ENCODE measurements at regions not wholly inside any gene's neighbourhood (a gene's known extent, or its start where the extent isn't known, plus 50 kb on each side); places are given as distances from the start of the nearest gene placed in this dataset.

GRCh38 chr6:170212956-170213636, 77.8 kb downstream of the DLL1 start:
- H3K9me3 ChIP-seq (ENCODE audit: control insufficient read depth in 5 of 5, low read length in 5 of 5) = no peaks in the 10 kb centered on the region
- peaks cover 12 to 27% (median 19%) of the 10 kb centered on the region in 5 donors for H3K27me3 ChIP-seq (ENCODE audit: control insufficient read depth in 5 of 5, insufficient read depth in 4 of 5, low read length in 5 of 5)
- no peaks in the 10 kb centered on the region for H3K4me1 ChIP-seq (ENCODE audit: control insufficient read depth in 5 of 5, insufficient read depth in 5 of 5, low read length in 5 of 5)
- no peak overlapping the region for H3K9ac ChIP-seq (ENCODE audit: low read length in 5 of 5)
- H3K27ac ChIP-seq (ENCODE audit: low read depth, low read length) = no peak overlapping the region
- no peak overlapping the region for H3K4me3 ChIP-seq (ENCODE audit: low read depth in 1 of 5, low read length in 5 of 5)
- H3K36me3 ChIP-seq (ENCODE audit: control insufficient read depth in 5 of 5, insufficient read depth in 5 of 5, low read length in 5 of 5) = no peaks in the 10 kb centered on the region

- Histone ChIP-seq H3K4me1 (ENCODE audit: control insufficient read depth in 5 of 5, insufficient read depth in 5 of 5, low read length in 5 of 5) (no peaks in the 10 kb centered on the region), H3K27ac (ENCODE audit: low read depth, low read length) (no peak overlapping the region), H3K27me3 (ENCODE audit: control insufficient read depth in 5 of 5, insufficient read depth in 4 of 5, low read length in 5 of 5) (peaks cover 12 to 28% (median 20%) of the 10 kb centered on the region in 5 donors), H3K36me3 (ENCODE audit: control insufficient read depth in 5 of 5, insufficient read depth in 5 of 5, low read length in 5 of 5) (no peaks in the 10 kb centered on the region), H3K9me3 (ENCODE audit: control insufficient read depth in 5 of 5, low read length in 5 of 5) (no peaks in the 10 kb centered on the region), H3K4me3 (ENCODE audit: low read depth in 1 of 5, low read length in 5 of 5) (no peak overlapping the region), H3K9ac (ENCODE audit: low read length in 5 of 5) (no peak overlapping the region)
Measured at GRCh38 chr6:170212051-170212756, 78.7 kb downstream of the DLL1 start.

GRCh38 chr6:170211404-170212025, 79.4 kb downstream of the DLL1 start:
- Histone ChIP-seq H3K36me3 (ENCODE audit: control insufficient read depth in 5 of 5, insufficient read depth in 5 of 5, low read length in 5 of 5) (no peaks in the 10 kb centered on the region), H3K4me1 (ENCODE audit: control insufficient read depth in 5 of 5, insufficient read depth in 5 of 5, low read length in 5 of 5) (no peaks in the 10 kb centered on the region), H3K27ac (ENCODE audit: low read depth, low read length) (no peak overlapping the region), H3K9ac (ENCODE audit: low read length in 5 of 5) (no peak overlapping the region), H3K4me3 (ENCODE audit: low read depth in 1 of 5, low read length in 5 of 5) (no peak overlapping the region), H3K9me3 (ENCODE audit: control insufficient read depth in 5 of 5, low read length in 5 of 5) (no peaks in the 10 kb centered on the region), H3K27me3 (ENCODE audit: control insufficient read depth in 5 of 5, insufficient read depth in 4 of 5, low read length in 5 of 5) (peaks cover 12 to 31% (median 20%) of the 10 kb centered on the region in 5 donors)

GRCh38 chr6:170210651-170211403, 80.1 kb downstream of the DLL1 start:
- Histone ChIP-seq H3K27ac (ENCODE audit: low read depth, low read length) (no peak overlapping the region), H3K4me1 (ENCODE audit: control insufficient read depth in 5 of 5, insufficient read depth in 5 of 5, low read length in 5 of 5) (peaks cover 0 to 1% (median 0%) of the 10 kb centered on the region in 5 donors), H3K9ac (ENCODE audit: low read length in 5 of 5) (no peak overlapping the region), H3K4me3 (ENCODE audit: low read depth in 1 of 5, low read length in 5 of 5) (no peak overlapping the region), H3K36me3 (ENCODE audit: control insufficient read depth in 5 of 5, insufficient read depth in 5 of 5, low read length in 5 of 5) (no peaks in the 10 kb centered on the region), H3K9me3 (ENCODE audit: control insufficient read depth in 5 of 5, low read length in 5 of 5) (no peaks in the 10 kb centered on the region), H3K27me3 (ENCODE audit: control insufficient read depth in 5 of 5, insufficient read depth in 4 of 5, low read length in 5 of 5) (peaks cover 12 to 31% (median 20%) of the 10 kb centered on the region in 5 donors)

GRCh38 chr6:170210026-170210390, 80.9 kb downstream of the DLL1 start:
- Histone ChIP-seq H3K4me1 (ENCODE audit: control insufficient read depth in 5 of 5, insufficient read depth in 5 of 5, low read length in 5 of 5) (peaks cover 0 to 1% (median 0%) of the 10 kb centered on the region in 5 donors), H3K36me3 (ENCODE audit: control insufficient read depth in 5 of 5, insufficient read depth in 5 of 5, low read length in 5 of 5) (no peaks in the 10 kb centered on the region), H3K4me3 (ENCODE audit: low read depth in 1 of 5, low read length in 5 of 5) (no peak overlapping the region), H3K9ac (ENCODE audit: low read length in 5 of 5) (no peak overlapping the region), H3K9me3 (ENCODE audit: control insufficient read depth in 5 of 5, low read length in 5 of 5) (peaks cover 0 to under 1% (median 0%) of the 10 kb centered on the region in 5 donors), H3K27me3 (ENCODE audit: control insufficient read depth in 5 of 5, insufficient read depth in 4 of 5, low read length in 5 of 5) (peaks cover 12 to 31% (median 20%) of the 10 kb centered on the region in 5 donors), H3K27ac (ENCODE audit: low read depth, low read length) (no peak overlapping the region)

- Histone ChIP-seq H3K9ac (ENCODE audit: low read length in 5 of 5) (no peak overlapping the region), H3K27me3 (ENCODE audit: control insufficient read depth in 5 of 5, insufficient read depth in 4 of 5, low read length in 5 of 5) (peaks cover 12 to 31% (median 20%) of the 10 kb centered on the region in 5 donors), H3K36me3 (ENCODE audit: control insufficient read depth in 5 of 5, insufficient read depth in 5 of 5, low read length in 5 of 5) (no peaks in the 10 kb centered on the region), H3K4me3 (ENCODE audit: low read depth in 1 of 5, low read length in 5 of 5) (no peak overlapping the region), H3K4me1 (ENCODE audit: control insufficient read depth in 5 of 5, insufficient read depth in 5 of 5, low read length in 5 of 5) (peaks cover 0 to 1% (median 0%) of the 10 kb centered on the region in 5 donors), H3K27ac (ENCODE audit: low read depth, low read length) (no peak overlapping the region), H3K9me3 (ENCODE audit: control insufficient read depth in 5 of 5, low read length in 5 of 5) (peaks cover 0 to 2% (median 0%) of the 10 kb centered on the region in 5 donors)
Measured at GRCh38 chr6:170209354-170210025, 81.4 kb downstream of the DLL1 start.

GRCh38 chr6:170208651-170209353, 82.1 kb downstream of the DLL1 start:
- Histone ChIP-seq H3K27me3 (ENCODE audit: control insufficient read depth in 5 of 5, insufficient read depth in 4 of 5, low read length in 5 of 5) (peaks cover 12 to 31% (median 20%) of the 10 kb centered on the region in 5 donors), H3K9me3 (ENCODE audit: control insufficient read depth in 5 of 5, low read length in 5 of 5) (peaks cover 0 to 2% (median 0%) of the 10 kb centered on the region in 5 donors), H3K4me1 (ENCODE audit: control insufficient read depth in 5 of 5, insufficient read depth in 5 of 5, low read length in 5 of 5) (peaks cover 0 to 1% (median 0%) of the 10 kb centered on the region in 5 donors), H3K4me3 (ENCODE audit: low read depth in 1 of 5, low read length in 5 of 5) (no peak overlapping the region), H3K9ac (ENCODE audit: low read length in 5 of 5) (no peak overlapping the region), H3K36me3 (ENCODE audit: control insufficient read depth in 5 of 5, insufficient read depth in 5 of 5, low read length in 5 of 5) (no peaks in the 10 kb centered on the region), H3K27ac (ENCODE audit: low read depth, low read length) (no peak overlapping the region)

- Histone ChIP-seq H3K36me3 (ENCODE audit: control insufficient read depth in 5 of 5, insufficient read depth in 5 of 5, low read length in 5 of 5) (no peaks in the 10 kb centered on the region), H3K27me3 (ENCODE audit: control insufficient read depth in 5 of 5, insufficient read depth in 4 of 5, low read length in 5 of 5) (peaks cover 12 to 31% (median 20%) of the 10 kb centered on the region in 5 donors), H3K9ac (ENCODE audit: low read length in 5 of 5) (no peak overlapping the region), H3K4me3 (ENCODE audit: low read depth in 1 of 5, low read length in 5 of 5) (no peak overlapping the region), H3K27ac (ENCODE audit: low read depth, low read length) (no peak overlapping the region), H3K9me3 (ENCODE audit: control insufficient read depth in 5 of 5, low read length in 5 of 5) (peaks cover 0 to 2% (median 0%) of the 10 kb centered on the region in 5 donors), H3K4me1 (ENCODE audit: control insufficient read depth in 5 of 5, insufficient read depth in 5 of 5, low read length in 5 of 5) (peaks cover 0 to 1% (median 0%) of the 10 kb centered on the region in 5 donors)
Measured at GRCh38 chr6:170208182-170208601, 82.7 kb downstream of the DLL1 start.
